Caki2 (cell line): ENCODE measurements at regions not wholly inside any gene's neighbourhood (a gene's known extent, or its start where the extent isn't known, plus 50 kb on each side); places are given as distances from the start of the nearest gene placed in this dataset.
A peak's percentile ranks its signal among the peaks of the same experiment; 100 is the strongest.

Source experiments
- DNase-seq: peaks from one replicate; pipeline ENCODE4 v3.0.0-alpha.2; 2015; ENCODE audit warnings: low read depth
- in situ Hi-C: cut with HindIII; loops from 2 replicates; pipeline ENCODE4 v1.10.0; 2016; ENCODE audit warnings: low sequenced_read_pairs, low pct_unique_long_range_greater_than_20kb, mixed read lengths

DNA sequence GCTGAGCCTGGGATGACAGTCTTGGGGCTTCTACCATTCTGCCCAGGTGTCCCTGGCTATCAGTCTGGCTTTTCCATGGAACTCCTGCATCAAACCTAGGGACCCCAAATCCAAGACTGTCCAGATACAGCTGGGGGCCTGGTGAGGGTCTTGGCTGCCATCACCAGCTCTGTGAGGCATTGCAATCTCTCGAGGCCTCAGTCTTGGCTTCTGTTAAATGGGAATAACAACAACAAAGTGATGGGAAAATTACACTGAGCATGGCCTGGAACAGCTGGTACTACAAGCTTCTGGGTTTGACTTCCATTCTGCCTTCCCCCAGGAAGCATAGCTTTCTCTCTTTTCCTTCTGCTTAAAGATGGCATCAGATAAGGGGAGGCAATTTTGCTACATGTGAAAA is 50.0 kb upstream of the LCTL start:
- DNase-seq: no peak
- in situ Hi-C loops: no loop called here

DNA sequence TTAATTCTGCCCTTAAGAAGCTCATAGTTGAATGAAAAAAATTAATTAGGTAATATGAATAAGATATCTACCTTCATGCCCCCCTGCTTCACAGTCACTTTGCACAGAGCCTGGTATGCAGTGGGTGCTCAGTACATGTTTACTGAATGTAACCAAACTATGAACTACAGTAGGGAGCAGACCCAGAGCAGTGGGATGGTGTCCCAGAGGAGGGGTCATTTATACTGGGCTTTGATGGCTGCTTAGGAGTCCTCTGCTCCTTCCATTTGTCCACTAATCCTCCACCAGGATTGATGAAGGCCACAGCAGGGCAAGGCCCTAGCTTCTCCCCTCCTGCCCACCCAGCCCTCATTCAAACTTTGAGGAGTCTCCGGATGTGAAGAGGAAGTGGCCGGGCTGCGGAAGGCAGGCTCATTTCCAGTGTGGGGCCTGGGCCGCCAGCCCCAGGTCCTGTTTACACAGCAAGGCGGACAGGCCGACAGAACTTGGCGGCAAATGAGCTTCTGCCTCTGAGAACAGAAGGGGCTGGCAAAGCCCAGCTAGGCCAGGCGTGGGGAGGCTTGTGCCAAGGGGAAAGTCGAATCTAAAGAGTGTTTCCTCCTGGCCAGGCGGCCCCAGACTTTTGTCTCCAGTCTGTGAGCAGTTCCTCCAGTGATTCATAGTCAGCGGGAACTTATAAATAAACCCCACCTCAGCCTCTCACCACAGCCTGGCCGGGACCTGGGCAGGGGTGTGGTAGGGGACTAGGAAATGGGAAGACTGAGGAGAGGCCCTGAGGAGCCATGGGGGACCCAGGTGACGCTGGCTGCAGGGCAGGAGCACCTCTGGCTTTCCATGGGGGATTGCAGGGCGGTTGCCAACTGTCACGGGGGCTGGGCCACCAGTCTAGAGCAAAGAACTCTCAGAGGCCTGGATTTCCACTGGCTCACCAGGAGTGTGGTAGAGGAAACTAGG is 51.6 kb upstream of the LCTL start:
- in situ Hi-C loops: no loop called here
- peak; percentile 28 for DNase-seq

DNA sequence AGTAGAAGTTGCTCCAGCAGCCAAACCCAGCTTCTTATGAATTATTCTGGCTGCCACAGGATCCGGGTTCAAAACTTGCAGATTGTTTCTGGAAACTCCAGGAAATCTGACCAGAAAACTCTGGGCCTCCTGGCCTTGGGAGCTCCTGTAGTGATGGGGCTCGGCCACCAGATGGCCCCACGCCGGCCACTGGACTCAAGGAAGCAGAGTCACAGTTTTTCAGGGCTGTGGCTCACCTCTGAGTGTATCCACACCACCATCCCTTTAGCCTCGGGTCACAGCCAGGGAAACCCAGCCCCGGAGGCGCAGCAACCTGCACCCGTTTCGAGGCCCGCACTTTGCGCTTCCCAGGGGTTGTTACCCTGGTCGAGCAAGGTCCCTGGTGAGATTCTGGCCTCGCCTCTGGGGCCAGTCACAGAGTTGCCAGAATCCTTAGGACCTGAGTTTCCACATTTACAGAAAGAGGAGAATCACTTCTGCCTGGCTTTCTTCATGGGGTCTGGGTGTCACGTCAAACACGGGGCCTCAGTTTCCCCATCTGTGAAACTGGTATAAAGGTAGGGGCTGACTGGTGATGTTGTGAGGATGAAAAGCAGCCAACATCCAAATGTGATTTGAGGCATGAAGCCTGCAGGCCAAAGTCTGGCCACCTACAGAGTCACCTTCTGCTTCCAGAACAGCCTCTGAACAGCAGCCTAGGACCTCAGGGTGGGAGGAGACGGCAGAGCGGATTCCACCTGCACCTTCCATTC is 53.5 kb upstream of the LCTL start:
- in situ Hi-C loops: no loop called here
- DNase-seq: peak; percentile 55

DNA sequence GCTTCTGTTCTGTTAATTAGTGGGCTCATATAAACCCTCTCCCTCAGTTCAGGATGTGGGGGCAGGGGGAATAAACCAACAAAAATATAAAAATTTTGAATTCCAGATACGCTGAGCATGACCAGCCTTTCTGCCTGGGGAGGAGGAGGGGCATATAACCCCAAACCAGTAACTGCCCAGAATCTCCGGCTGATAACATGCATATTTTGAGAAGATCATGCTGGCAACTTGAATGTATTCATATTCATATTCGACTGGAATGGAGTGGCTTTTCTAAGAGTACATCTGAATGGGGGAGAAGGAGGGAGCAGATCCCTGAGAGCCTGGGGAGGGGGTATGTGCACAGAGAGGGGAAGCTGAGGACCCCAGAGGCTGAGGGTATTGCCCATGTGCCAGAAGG is 54.5 kb upstream of the LCTL start:
- DNase-seq: no peak
- in situ Hi-C loops: no loop called here

DNA sequence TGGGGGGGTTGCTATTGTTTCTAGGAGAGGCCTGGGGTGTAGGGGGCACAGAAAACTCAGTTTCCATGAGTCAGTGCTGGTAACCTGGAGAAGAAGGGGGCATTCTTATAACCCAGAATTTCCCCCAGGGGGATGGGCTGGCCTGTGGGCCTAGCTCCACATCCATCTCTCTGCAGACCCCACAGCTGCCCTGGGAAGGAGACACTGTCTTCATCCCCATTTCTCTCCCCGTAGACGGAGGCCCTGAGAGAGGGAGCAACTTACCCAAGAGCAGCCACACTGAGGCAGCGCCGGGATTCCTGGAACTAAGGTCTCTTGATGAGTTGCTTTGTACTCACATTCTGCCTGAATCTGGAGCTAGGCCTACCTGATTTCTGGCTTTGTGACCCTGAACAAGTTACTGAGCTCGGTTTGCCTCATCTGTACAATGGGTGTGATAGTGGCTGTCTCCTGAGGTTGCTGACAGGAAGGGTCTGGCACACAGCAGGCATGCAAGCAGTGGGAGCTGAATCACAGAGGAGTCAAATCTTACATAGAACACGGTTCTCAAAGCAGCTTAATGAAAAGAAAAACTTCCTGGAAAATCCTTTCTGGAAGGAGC is 55.0 kb upstream of the LCTL start:
- in situ Hi-C loops: no loop called here
- DNase-seq: no peak

DNA sequence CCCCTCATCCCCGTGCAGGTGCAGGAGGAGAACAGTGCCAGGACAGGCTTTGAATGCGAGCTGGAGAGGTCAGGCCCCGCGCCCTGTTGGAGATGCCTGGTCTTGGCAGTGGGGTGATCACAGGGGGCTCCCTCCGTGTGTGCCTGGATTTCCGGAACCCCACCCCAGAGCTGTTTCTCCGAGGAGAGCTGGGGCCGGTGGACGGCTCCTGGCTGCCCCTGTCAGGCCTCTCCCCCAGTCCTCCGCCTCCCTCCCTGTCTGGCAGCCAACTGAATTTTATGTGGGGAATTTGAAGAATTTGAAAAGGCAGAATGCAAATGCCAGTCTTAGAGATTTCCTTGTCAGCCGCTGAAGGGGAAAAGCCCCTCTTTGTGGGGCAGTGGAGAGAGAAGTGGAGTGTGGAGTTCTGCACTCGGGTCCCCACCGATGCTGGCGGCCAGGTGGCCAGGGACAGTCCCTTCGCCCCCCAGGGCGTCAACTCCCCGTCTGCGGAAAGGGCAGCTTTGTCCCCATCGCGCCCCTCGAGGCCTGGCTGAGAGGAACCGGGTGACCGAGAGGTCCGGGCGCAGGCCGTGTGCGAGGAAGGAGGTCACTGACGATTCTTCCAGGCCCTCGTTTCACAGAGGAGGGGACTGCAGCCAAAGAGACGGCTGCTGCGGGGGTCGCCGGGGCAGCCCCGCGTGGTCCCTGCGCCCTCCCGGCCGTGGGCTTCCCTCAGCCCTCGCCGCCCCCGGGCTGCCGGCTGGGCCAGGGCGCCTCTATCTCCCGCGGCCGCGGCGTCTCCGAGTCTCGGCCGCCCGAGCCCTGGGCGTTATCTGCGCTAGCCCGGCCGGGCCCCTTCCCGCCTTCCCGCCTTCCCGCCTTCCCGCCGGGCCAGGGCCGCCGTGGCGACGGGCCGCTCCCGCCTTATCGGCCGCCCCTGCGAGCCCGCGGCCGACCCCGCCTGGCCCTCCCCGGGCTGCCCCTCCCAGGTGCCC is 56.0 kb upstream of the LCTL start:
- in situ Hi-C loops: no loop called here
- DNase-seq: no peak

DNA sequence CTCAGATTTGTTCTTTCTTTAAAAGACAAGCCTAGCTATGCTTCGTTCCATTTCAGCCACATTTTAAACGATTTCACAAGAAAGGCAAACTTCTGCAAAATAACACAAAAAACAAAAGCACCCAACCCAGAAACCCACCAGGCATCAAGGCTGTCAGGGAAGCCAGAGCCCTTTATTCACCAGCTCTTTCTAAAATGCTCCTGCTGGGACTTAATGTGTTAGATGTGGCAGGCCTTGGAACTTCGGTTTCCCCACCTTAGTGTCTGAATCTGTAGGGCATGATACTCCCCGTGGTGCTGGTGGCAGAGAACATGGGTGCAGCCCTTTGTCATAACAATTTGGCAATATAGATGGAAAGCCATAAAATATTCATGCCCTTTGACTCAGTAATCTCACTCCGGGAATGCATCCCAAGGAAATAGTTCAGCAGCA is 56.8 kb upstream of the LCTL start:
- in situ Hi-C loops: no loop called here
- DNase-seq: no peak

DNA sequence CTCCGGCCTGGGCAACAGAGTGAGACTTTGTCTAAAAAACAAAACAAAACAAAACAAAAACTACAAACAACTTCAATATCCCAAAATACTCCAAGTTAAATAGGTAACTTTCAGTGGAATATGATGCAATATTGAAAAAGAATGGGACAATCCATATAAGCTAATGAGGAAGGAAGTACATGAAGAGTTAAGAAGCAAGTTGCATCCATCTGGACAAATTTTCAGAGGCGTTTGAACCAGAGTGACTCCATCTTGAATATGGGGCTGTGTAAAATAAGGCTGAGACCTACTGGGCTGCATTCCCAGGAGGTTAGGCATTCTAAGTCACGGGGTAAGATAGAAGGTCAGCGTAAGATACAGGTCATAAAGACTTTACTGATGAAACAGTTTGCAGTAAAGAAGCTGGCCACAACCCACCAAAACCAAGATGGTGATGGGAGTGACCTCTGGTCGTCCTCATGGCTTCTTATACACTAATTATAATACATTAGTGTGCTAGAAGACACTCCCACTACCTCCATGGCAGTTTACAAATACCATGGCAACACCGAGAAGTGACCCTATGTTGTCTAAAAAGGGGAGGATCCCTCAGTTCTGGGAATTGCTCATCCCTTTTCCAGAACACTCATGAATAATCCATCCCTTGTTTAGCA is 58.1 kb upstream of the LCTL start:
- DNase-seq: no peak
- in situ Hi-C loops: no loop called here

DNA sequence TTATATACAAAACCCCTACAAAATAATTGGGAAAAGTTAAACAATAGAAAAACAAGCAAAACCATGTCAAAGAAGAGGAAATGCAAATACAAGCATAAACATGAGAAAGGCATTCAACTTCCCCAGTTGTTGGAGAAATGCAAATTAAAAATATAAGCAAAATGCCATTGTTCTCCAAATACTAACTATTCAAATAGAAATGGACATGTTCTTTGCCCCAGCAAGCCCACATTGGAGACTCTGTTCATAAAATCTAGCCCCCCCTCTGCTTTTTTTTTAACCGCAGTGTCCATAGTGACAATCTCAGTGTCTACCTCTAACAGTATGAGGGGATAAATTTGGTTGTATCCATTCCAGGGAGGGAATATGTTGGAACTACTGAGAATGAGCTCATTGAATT is 59.7 kb upstream of the LCTL start:
- DNase-seq: no peak
- in situ Hi-C loops: no loop called here

DNA sequence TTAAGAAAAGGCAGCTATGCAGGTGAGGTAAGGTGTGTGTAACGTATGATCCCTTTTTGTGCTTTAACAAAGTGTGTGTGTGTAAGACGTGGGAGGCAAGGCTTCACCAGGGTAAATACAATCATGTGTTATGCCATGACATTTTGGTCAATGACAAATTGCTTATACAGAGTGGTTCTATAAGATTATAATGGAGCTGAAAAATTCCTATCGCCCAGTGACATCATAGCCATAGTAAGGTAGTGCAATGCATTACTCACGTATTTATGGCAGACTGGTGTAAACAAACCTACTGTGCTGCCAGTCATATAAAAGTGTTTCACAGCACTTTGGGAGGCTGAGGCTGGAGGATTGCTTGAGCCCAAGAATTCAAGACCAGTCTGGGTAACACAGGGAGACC is 60.2 kb upstream of the LCTL start:
- in situ Hi-C loops: no loop called here
- no peak for DNase-seq

DNA sequence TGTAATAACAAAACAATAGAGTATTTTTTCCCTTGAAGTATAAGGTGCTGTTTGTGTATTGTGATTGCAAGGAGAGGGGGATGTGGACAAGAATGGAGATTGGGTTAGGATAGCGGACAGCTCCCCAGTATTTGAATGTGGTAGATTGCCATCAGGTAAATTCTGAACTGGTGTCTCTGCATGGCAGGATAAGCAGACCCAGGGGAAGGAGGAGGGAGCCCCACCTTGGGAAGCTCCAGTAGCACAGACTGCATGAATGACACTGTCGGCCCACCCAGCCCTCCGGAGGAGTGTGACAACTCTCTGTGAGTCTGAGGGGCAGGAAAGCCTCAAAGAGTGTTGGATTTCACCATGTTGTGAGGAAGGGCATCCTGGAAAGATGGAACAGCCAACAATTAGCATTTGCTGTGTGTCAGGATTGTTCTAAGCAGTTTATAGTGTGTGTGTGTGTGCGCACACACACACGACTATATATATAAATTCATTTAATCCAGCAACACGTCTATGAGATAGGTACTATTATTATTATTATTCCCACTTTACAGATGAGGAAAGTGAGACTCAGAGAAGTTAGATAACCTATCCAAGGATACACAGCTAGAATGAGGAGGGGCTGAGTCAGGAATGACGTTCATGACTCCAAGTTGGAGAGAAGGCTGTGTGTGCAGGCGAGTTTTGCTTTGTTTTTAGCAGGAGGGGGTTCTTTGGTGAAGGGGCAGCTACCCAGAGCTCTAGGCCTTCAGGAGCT is 63.4 kb upstream of the LCTL start:
- in situ Hi-C loops: no loop called here
- no peak for DNase-seq

DNA sequence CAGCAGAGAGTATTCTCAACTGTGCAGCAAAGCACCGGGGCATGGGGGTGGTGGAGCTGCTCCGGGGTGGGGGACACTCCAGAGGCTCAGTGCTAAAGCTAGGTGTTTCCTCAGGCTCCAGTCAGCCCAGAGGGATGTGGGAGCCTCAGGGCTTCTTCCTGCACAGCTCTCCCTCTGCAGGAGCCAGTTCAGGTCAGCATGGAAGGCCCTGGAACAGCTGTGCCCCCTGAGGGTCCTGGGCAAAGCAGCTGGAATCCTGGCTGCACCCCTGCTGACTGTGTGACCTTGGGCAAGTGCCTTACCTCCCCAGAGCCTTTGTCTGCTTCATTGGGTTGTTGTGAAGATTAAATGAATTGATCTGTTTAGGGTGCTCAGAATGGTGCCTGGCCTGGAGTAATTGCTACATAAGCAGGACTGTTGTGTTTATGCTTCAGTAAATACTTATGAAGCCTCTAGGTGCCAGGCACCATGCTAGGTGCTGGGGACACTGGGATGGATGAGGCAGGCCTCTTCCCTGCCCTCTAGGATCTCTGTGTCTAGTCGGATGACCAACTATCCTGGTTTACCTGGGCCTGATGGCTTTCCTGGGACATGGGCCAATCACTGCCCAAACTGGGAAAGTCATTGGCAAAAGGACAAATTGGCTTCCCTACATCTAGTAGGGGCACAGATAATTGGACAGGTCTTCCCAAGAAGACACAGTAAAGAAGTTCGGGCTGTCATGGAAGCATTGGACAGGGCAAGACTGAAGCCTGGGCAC is 64.2 kb upstream of the LCTL start:
- no peak for DNase-seq
- in situ Hi-C loops: no loop called here

DNA sequence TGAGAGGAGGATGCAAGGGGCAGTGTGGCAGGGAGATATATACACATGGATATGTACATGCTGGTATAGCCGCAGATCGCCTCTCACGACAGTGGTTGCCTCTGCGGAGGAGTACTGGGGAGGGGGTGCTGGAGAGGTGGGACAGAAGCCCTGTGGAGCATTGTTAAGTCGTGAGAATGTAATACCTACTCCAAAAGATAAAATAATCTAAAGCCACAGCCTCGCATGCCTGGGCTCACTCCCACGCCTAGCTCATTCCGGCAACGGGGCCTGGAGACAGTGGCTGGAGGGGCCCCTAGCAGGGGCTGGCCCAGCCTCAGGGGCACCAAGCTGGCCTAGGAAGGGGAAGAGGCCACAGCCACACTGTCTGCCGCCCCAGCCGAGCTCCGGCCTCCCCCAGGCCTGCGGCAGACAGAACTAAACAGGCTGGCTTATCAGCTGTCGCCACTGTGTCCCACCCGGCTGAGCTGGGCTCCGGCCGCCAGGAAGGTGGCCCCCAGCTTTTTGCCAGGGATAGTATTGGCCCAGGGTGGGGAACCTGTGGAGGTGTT is 65.1 kb upstream of the LCTL start:
- DNase-seq: no peak
- in situ Hi-C loops: no loop called here

DNA sequence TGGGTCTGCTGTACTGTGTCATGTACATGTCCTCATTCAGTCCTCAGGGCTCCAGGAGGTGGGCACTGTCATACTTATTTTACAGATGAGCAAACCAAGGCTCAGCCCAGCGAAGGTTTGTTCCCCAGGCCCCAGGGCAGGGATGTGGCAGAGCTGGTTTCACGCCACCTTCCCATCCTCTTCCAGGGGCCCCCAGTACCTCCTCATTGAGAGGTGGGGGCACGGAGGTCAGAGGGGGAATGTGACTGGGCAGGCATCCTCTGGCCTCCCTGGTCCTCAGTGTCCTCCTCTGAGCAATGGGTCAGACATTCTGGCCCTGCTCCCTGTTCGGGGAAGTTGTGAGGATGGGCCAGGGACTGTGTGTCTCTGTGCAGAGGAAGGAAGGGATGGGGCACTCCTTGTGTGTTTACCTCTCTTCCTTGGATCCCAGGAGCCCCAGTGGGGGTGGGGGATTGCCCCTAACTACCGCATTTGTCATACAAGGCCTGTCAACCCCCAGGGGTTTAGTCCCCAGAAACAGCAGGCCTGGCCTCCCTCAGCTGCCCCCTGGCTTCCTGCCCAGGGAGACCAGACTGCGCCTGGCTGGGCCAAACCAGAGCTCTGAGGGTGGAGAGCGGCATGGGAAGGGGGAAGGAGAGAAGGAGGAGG is 65.9 kb upstream of the LCTL start:
- in situ Hi-C loops: no loop called here
- no peak for DNase-seq

DNA sequence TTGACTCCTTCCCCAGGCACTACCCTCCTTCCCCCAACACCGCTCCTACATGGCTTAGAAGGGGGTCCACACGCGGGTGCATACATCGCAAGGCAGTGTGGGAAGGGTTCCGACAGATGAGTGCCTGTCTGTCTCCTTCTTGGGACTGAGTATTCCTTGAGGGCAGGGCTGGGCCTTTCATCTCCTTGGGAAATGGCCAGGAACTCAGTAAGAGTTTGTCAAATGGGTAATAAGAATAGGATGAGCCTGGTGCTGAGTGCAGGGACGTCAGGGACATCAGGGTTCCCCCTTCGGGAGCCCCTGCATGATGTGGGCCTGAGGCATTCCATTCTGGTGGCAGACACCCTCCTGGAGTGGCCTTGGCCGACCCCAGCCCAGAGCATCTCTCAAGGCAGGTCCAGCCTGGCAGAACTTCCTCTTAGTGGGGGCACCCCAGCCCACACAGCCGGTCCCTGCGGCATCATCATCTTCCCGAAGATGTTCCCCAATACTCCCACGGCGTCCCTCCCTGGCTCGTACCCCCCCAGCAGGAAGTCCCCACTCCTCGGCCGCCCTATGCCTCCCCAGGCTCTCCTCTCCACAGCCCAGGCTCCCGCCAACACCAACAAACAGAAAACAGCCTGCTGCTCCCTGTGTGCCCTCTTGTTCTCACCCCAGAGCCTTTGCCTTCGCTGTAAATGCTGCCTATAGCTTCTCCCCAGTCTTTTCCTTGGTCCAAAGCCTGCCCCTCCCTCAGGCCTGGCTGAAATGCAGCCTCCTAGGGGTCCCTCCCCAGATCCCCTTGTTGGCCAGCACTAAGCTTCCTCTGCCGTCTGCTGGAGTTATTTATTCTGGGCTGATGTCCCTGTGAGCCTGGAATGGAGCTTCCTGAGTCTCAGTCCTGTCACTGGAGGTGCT is 67.5 kb upstream of the LCTL start:
- DNase-seq: no peak
- in situ Hi-C loops: no loop called here
